B cell (primary cell): ENCODE measurements at regions not wholly inside any gene's neighbourhood (a gene's known extent, or its start where the extent isn't known, plus 50 kb on each side); places are given as distances from the start of the nearest gene placed in this dataset.

Experiments
- ATAC-seq: fragments of 200-7000 bp; cut with Tn5 transposase; one replicate; pipeline ENCODE4 v1.10.0; 2021; ENCODE audit warnings: low read depth, mild to moderate bottlenecking, moderate number of reproducible peaks, moderate library complexity
- CTCF ChIA-PET: fragments of 350-600 bp; sonication (Branson Sonifier 250); formaldehyde crosslinking; loops from one replicate; lab custom pipeline; 2021; ENCODE audit warnings: antibody characterized with exemption, inconsistent platforms; lab: Charles Lee
- POLR2A ChIA-PET: fragments of 350-600 bp; sonication (Branson Sonifier 250); formaldehyde crosslinking; loops from one replicate; lab custom pipeline; 2021; ENCODE audit warnings: antibody characterized with exemption; lab: Charles Lee
- DNase-seq: peaks from one replicate; pipeline ENCODE4 v3.0.0; 2013
- H2AFZ ChIP-seq: 2 replicates; pipeline ENCODE4 v1.6.1; 2012; ENCODE audit warnings: mild to moderate bottlenecking, low read depth, low read length; ENCODE audit not compliant: insufficient read depth, poor library complexity, severe bottlenecking
- H3K27ac ChIP-seq, 2 donors: 1 replicate in 1 of 2; 2 replicates in 1 of 2; pipeline ENCODE4 v1.5.1; 2012 to 2013; ENCODE audit warnings: low read length in 2 of 2, mild to moderate bottlenecking in 2 of 2, moderate library complexity in 1 of 2
- H3K27me3 ChIP-seq, 4 experiments: fragments of 200-600 bp in 1 of 4; sonication (generic) in 1 of 4; replicated peaks in 1 of 4; 1 replicate in 2 of 4; 2 replicates in 2 of 4; pipeline versions ENCODE4 v1.6.1 to v1.7.0; 2013 to 2016; ENCODE audit warnings: low read length in 3 of 4, mild to moderate bottlenecking in 2 of 4, mixed read lengths in 1 of 4, moderate library complexity in 1 of 4; ENCODE audit not compliant: insufficient read depth in 4 of 4, control insufficient read depth in 3 of 4; ENCODE audit errors: control extremely low read depth in 1 of 4
- H3K36me3 ChIP-seq, 2 experiments: replicated peaks in 1 of 2; 1 replicate in 1 of 2; 2 replicates in 1 of 2; pipeline versions ENCODE4 v1.6.1 to v1.7.1; 2013; ENCODE audit warnings: low read length in 1 of 2; ENCODE audit not compliant: insufficient read depth in 2 of 2, control insufficient read depth in 1 of 2; ENCODE audit errors: control extremely low read depth in 1 of 2, extremely low read depth in 1 of 2
- H3K4me1 ChIP-seq, 2 donors: fragments of 200-600 bp in 1 of 2; sonication (generic) in 1 of 2; 1 replicate in 1 of 2; 2 replicates in 1 of 2; pipeline versions ENCODE4 v1.5.1 to v1.6.1; 2013 to 2017; ENCODE audit warnings: low read length in 2 of 2; ENCODE audit not compliant: control insufficient read depth in 2 of 2, insufficient read depth in 2 of 2
- H3K4me2 ChIP-seq: replicated peaks from 2 replicates; pipeline ENCODE3; 2012; ENCODE audit warnings: mild to moderate bottlenecking, low read depth, low read length; ENCODE audit not compliant: poor library complexity, severe bottlenecking
- H3K4me3 ChIP-seq, 5 experiments: fragments of 200-600 bp in 1 of 5; sonication (generic) in 1 of 5; 1 replicate in 3 of 5; 2 replicates in 2 of 5; pipeline versions ENCODE4 v1.5.1 to v1.7.0; 2011 to 2016; ENCODE audit warnings: low read length in 4 of 5, mild to moderate bottlenecking in 4 of 5, low read depth in 2 of 5, control low read depth in 1 of 5, moderate library complexity in 1 of 5; ENCODE audit not compliant: insufficient read depth in 1 of 5; ENCODE audit errors: control extremely low read depth in 1 of 5, extremely low read depth in 1 of 5
- H3K79me2 ChIP-seq: fragments of 200-600 bp; sonication (generic); one replicate; pipeline ENCODE4 v1.6.0; 2016; ENCODE audit warnings: low read length; ENCODE audit not compliant: control insufficient read depth, insufficient read depth
- H3K9ac ChIP-seq: fragments of 200-600 bp; sonication (generic); 2 replicates; pipeline ENCODE4 v1.6.1; 2017; ENCODE audit warnings: mild to moderate bottlenecking, low read length, moderate library complexity
- H3K9me3 ChIP-seq, 3 donors: one replicate each; pipeline versions ENCODE4 v1.6.1 to v1.7.1; 2013; ENCODE audit warnings: low read length in 2 of 3; ENCODE audit not compliant: control insufficient read depth in 2 of 3, insufficient read depth in 1 of 3; ENCODE audit errors: control extremely low read depth in 1 of 3
- H4K20me1 ChIP-seq: 2 replicates; pipeline ENCODE4 v1.6.0; 2012; ENCODE audit warnings: mild to moderate bottlenecking, low read length; ENCODE audit not compliant: insufficient read depth, control insufficient read depth, poor library complexity, severe bottlenecking
- H3K27ac Mint-ChIP-seq: one replicate; pipeline ENCODE4 v1.8.0; 2021; ENCODE audit warnings: mixed read lengths
- H3K27me3 Mint-ChIP-seq: one replicate; pipeline ENCODE4 v1.8.0; 2021; ENCODE audit warnings: mixed read lengths
- H3K4me1 Mint-ChIP-seq: one replicate; pipeline ENCODE4 v1.8.0; 2021; ENCODE audit warnings: mixed read lengths
- H3K4me3 Mint-ChIP-seq: one replicate; pipeline ENCODE4 v1.8.0; 2021; ENCODE audit warnings: mixed read lengths
- H3K9me3 Mint-ChIP-seq: one replicate; pipeline ENCODE4 v1.8.0; 2022; ENCODE audit warnings: mixed read lengths; ENCODE audit not compliant: insufficient read depth
- EZH2 ChIP-seq: IDR thresholded peaks from 2 replicates; pipeline ENCODE4 v1.6.1; 2012; ENCODE audit warnings: borderline replicate concordance, low read depth, mild to moderate bottlenecking, moderate library complexity, low read length; ENCODE audit not compliant: insufficient read depth, poor library complexity, severe bottlenecking
- WGBS: methylation state at CpG from one replicate; pipeline ENCODE4 v1.1.5; 2013; ENCODE audit warnings: missing lambda C conversion rate; ENCODE audit not compliant: insufficient coverage; 5-methylcytosine and 5-hydroxymethylcytosine counted together
- intact Hi-C: fragments of 100-400 bp; cut with micrococcal nuclease; formaldehyde crosslinking; loops from one replicate; pipeline ENCODE4 v1.10.0; 2022
- TF ChIP-seq, protein P1 (sequence below): fragments of 200-600 bp; IDR thresholded peaks from one replicate; pipeline ENCODE4 v1.8.0; 2022; ENCODE audit warnings: antibody characterized with exemption, mild to moderate bottlenecking

- Mint-ChIP-seq H3K27me3 (no peaks in the 10 kb centered on the region), H3K4me1 (no peaks in the 10 kb centered on the region), H3K4me3 (no peak overlapping the region), H3K27ac (no peak overlapping the region), H3K9me3 (no peaks in the 10 kb centered on the region)
- ChIA-PET CTCF (no interaction called here), POLR2A (no interaction called here)
- no peak overlapping the region for H3K9ac ChIP-seq
- 94% methylated on average over 3 of the region's 5 CpGs for WGBS
- TF ChIP-seq EZH2 = no peak
- TF ChIP-seq, protein P1, sequence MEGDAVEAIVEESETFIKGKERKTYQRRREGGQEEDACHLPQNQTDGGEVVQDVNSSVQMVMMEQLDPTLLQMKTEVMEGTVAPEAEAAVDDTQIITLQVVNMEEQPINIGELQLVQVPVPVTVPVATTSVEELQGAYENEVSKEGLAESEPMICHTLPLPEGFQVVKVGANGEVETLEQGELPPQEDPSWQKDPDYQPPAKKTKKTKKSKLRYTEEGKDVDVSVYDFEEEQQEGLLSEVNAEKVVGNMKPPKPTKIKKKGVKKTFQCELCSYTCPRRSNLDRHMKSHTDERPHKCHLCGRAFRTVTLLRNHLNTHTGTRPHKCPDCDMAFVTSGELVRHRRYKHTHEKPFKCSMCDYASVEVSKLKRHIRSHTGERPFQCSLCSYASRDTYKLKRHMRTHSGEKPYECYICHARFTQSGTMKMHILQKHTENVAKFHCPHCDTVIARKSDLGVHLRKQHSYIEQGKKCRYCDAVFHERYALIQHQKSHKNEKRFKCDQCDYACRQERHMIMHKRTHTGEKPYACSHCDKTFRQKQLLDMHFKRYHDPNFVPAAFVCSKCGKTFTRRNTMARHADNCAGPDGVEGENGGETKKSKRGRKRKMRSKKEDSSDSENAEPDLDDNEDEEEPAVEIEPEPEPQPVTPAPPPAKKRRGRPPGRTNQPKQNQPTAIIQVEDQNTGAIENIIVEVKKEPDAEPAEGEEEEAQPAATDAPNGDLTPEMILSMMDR = no peak
- no peak overlapping the region for H2AFZ ChIP-seq
- no peaks in the 10 kb centered on the region for H3K27me3 ChIP-seq
- H3K4me1 ChIP-seq = no peaks in the 10 kb centered on the region
- no peaks in the 10 kb centered on the region for H3K36me3 ChIP-seq
- H3K79me2 ChIP-seq = no peaks in the 10 kb centered on the region
- H3K4me2 ChIP-seq = no peak overlapping the region
- intact Hi-C loops = no loop called here
- ATAC-seq (no peak), DNase-seq (no peak)
- H4K20me1 ChIP-seq = no peaks in the 10 kb centered on the region
- H3K9me3 ChIP-seq = no peaks in the 10 kb centered on the region
- H3K27ac ChIP-seq = no peak overlapping the region
- no peak overlapping the region for H3K4me3 ChIP-seq
Observed at GRCh38 chr4:137621056-137621455, 88.8 kb upstream of the PCDH18 start.

DNA sequence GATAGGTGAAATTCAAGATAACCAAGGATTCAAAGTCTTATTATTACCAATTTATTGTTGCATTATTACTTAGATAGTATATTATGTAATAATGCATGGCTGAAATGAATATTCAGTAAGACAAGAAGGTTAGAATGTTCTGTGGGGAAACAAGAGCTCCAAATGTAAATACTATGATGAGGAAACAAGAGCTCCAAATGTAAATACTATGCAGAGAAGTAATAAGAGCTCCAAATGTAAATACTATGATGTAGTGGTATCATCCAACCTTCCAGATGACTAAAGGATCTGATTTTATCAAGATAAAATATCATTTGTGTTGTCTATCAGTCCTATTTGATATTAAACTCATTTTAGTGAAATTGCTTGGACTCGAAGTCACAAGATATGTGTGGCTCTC lies 82.2 kb upstream of the PCDH18 start:
- ChIA-PET CTCF (no interaction called here), POLR2A (no interaction called here)
- Histone ChIP-seq H3K4me1 (no peaks in the 10 kb centered on the region), H3K79me2 (no peaks in the 10 kb centered on the region), H3K36me3 (no peaks in the 10 kb centered on the region), H2AFZ (no peak overlapping the region), H4K20me1 (no peaks in the 10 kb centered on the region), H3K9ac (no peak overlapping the region), H3K27ac (no peak overlapping the region), H3K4me2 (no peak overlapping the region), H3K9me3 (peaks cover 0 to 3% (median 0%) of the 10 kb centered on the region in 3 donors), H3K27me3 (no peaks in the 10 kb centered on the region), H3K4me3 (no peak overlapping the region)
- WGBS = no CpG with 5 or more reads among the region's 1 CpG
- no peak overlapping the region for H3K27ac Mint-ChIP-seq
- H3K27me3 Mint-ChIP-seq = no peaks in the 10 kb centered on the region
- no peaks in the 10 kb centered on the region for H3K9me3 Mint-ChIP-seq
- DNase-seq (no peak), ATAC-seq (no peak)
- no peak overlapping the region for H3K4me3 Mint-ChIP-seq
- intact Hi-C loops = no loop called here
- H3K4me1 Mint-ChIP-seq = no peaks in the 10 kb centered on the region
- TF ChIP-seq, protein P1 = no peak
- no peak for TF ChIP-seq EZH2
